Neural progenitor cell (in vitro differentiated cells): ENCODE measurements at regions not wholly inside any gene's neighbourhood (a gene's known extent, or its start where the extent isn't known, plus 50 kb on each side); places are given as distances from the start of the nearest gene placed in this dataset.
A peak's percentile ranks its signal among the peaks of the same experiment; 100 is the strongest.

Experiments
- DNase-seq: peaks from one replicate; pipeline ENCODE4 v3.0.0-alpha.2; 2016; ENCODE audit warnings: low spot score
- H2AFZ ChIP-seq: fragments of 200-600 bp; sonication (generic); replicated peaks from 2 replicates; pipeline ENCODE4 v1.6.1; 2016; ENCODE audit warnings: antibody characterized with exemption
- H3F3A ChIP-seq: fragments of 200-600 bp; sonication (generic); 2 replicates; pipeline ENCODE4 v1.6.1; 2016; ENCODE audit warnings: antibody characterized with exemption, low read depth
- H3K27ac ChIP-seq: fragments of 200-600 bp; sonication (generic); 2 replicates; pipeline ENCODE4 v1.5.1; 2016; ENCODE audit warnings: mild to moderate bottlenecking
- H3K27me3 ChIP-seq: fragments of 200-600 bp; sonication (generic); 2 replicates; pipeline ENCODE4 v1.6.1; 2016; ENCODE audit warnings: mild to moderate bottlenecking, moderate library complexity
- H3K36me3 ChIP-seq: fragments of 200-600 bp; sonication (generic); 2 replicates; pipeline ENCODE4 v1.5.1; 2016
- H3K4me1 ChIP-seq: fragments of 200-600 bp; sonication (generic); 2 replicates; pipeline ENCODE4 v1.6.1; 2016; ENCODE audit warnings: mixed run types
- H3K4me2 ChIP-seq: fragments of 200-600 bp; sonication (generic); 2 replicates; pipeline ENCODE4 v1.6.1; 2016
- H3K4me3 ChIP-seq: fragments of 200-600 bp; sonication (generic); 2 replicates; pipeline ENCODE4 v1.5.1; 2016
- H3K79me2 ChIP-seq: fragments of 200-600 bp; sonication (generic); 2 replicates; pipeline ENCODE4 v1.6.1; 2016; ENCODE audit warnings: low read depth
- H3K9ac ChIP-seq: fragments of 200-600 bp; sonication (generic); 2 replicates; pipeline ENCODE4 v1.6.1; 2016
- H3K9me3 ChIP-seq: fragments of 200-600 bp; sonication (generic); 2 replicates; pipeline ENCODE4 v1.5.1; 2016; ENCODE audit warnings: low read depth
- H4K20me1 ChIP-seq: fragments of 200-600 bp; sonication (generic); 2 replicates; pipeline ENCODE4 v1.6.1; 2016; ENCODE audit warnings: low read depth
- H3K27ac Mint-ChIP-seq: 3 replicates; pipeline ENCODE4 v1.8.0; 2021; ENCODE audit warnings: mixed read lengths
- H3K27me3 Mint-ChIP-seq: 2 replicates; pipeline ENCODE4 v1.8.0; 2022; ENCODE audit warnings: low read depth, mild to moderate bottlenecking, inconsistent platforms, moderate library complexity, mixed read lengths; ENCODE audit not compliant: insufficient read depth
- H3K36me3 Mint-ChIP-seq: 3 replicates; pipeline ENCODE4 v1.8.0; 2021; ENCODE audit warnings: mixed read lengths
- H3K4me1 Mint-ChIP-seq: 3 replicates; pipeline ENCODE4 v1.8.0; 2021; ENCODE audit warnings: mixed read lengths
- H3K4me3 Mint-ChIP-seq: 3 replicates; pipeline ENCODE4 v1.8.0; 2021; ENCODE audit warnings: mild to moderate bottlenecking, moderate library complexity, mixed read lengths
- H3K9me3 Mint-ChIP-seq: 3 replicates; pipeline ENCODE4 v1.8.0; 2020; ENCODE audit warnings: mixed read lengths
- CTCF ChIP-seq: fragments of 200-600 bp; sonication (generic); IDR thresholded peaks from 2 replicates; pipeline ENCODE4 v1.5.1; 2017; ENCODE audit warnings: antibody characterized with exemption, mild to moderate bottlenecking
- EZH2 ChIP-seq: fragments of 200-600 bp; sonication (generic); IDR thresholded peaks from 2 replicates; pipeline ENCODE4 v1.6.1; 2017; ENCODE audit warnings: antibody characterized with exemption, mild to moderate bottlenecking, moderate library complexity
- EZH2phosphoT487 ChIP-seq: fragments of 200-600 bp; sonication (generic); IDR thresholded peaks from 2 replicates; pipeline ENCODE4 v1.6.1; 2017; ENCODE audit warnings: antibody characterized with exemption

GRCh38 chr10:16360425-16360824 lies 76.4 kb upstream of the PTER start:
- Mint-ChIP-seq H3K9me3 (no peaks in the 10 kb centered on the region), H3K4me1 (no peaks in the 10 kb centered on the region), H3K4me3 (no peak overlapping the region), H3K36me3 (no peaks in the 10 kb centered on the region), H3K27me3 (no peaks in the 10 kb centered on the region), H3K27ac (no peak overlapping the region)
- no peaks in the 10 kb centered on the region for H4K20me1 ChIP-seq
- H3K9ac ChIP-seq, result no peak overlapping the region
- no peak overlapping the region for H3K4me2 ChIP-seq
- H3K27ac ChIP-seq, result no peak overlapping the region
- H3K4me3 ChIP-seq, result no peak overlapping the region
- H3K27me3 ChIP-seq, result no peaks in the 10 kb centered on the region
- no peak for TF ChIP-seq EZH2
- TF ChIP-seq CTCF, result no peak
- no peak for TF ChIP-seq EZH2phosphoT487
- H3K4me1 ChIP-seq, result no peaks in the 10 kb centered on the region
- no peaks in the 10 kb centered on the region for H3K9me3 ChIP-seq
- no peaks in the 10 kb centered on the region for H3K36me3 ChIP-seq
- H2AFZ ChIP-seq, result no peak overlapping the region
- H3F3A ChIP-seq, result no peaks in the 10 kb centered on the region
- H3K79me2 ChIP-seq, result no peaks in the 10 kb centered on the region
- DNase-seq, result peak; percentile 3

GRCh38 chr10:16361086-16361485 lies 75.7 kb upstream of the PTER start:
- H2AFZ ChIP-seq, result no peak overlapping the region
- no peak overlapping the region for H3K27ac ChIP-seq
- Mint-ChIP-seq H3K36me3 (no peaks in the 10 kb centered on the region), H3K27ac (no peak overlapping the region), H3K9me3 (no peaks in the 10 kb centered on the region), H3K4me1 (no peaks in the 10 kb centered on the region), H3K27me3 (no peaks in the 10 kb centered on the region), H3K4me3 (no peak overlapping the region)
- H4K20me1 ChIP-seq, result no peaks in the 10 kb centered on the region
- no peaks in the 10 kb centered on the region for H3K27me3 ChIP-seq
- H3K4me2 ChIP-seq, result no peak overlapping the region
- no peaks in the 10 kb centered on the region for H3K36me3 ChIP-seq
- TF ChIP-seq EZH2phosphoT487, result no peak
- no peak for TF ChIP-seq EZH2
- no peak for TF ChIP-seq CTCF
- H3F3A ChIP-seq, result no peaks in the 10 kb centered on the region
- no peaks in the 10 kb centered on the region for H3K9me3 ChIP-seq
- no peak overlapping the region for H3K4me3 ChIP-seq
- H3K4me1 ChIP-seq, result no peaks in the 10 kb centered on the region
- no peaks in the 10 kb centered on the region for H3K79me2 ChIP-seq
- DNase-seq, result no peak
- no peak overlapping the region for H3K9ac ChIP-seq

GRCh38 chr10:16363741-16364140 lies 73.1 kb upstream of the PTER start:
- H3K27me3 ChIP-seq, result no peaks in the 10 kb centered on the region
- H4K20me1 ChIP-seq, result no peaks in the 10 kb centered on the region
- no peak overlapping the region for H3K27ac ChIP-seq
- no peaks in the 10 kb centered on the region for H3K79me2 ChIP-seq
- H3K4me3 ChIP-seq, result no peak overlapping the region
- H3K4me2 ChIP-seq, result no peak overlapping the region
- H3K36me3 Mint-ChIP-seq, result no peaks in the 10 kb centered on the region
- H3K4me1 Mint-ChIP-seq, result no peaks in the 10 kb centered on the region
- H3K4me3 Mint-ChIP-seq, result no peak overlapping the region
- H3K4me1 ChIP-seq, result no peaks in the 10 kb centered on the region
- H3K9ac ChIP-seq, result no peak overlapping the region
- H3K27me3 Mint-ChIP-seq, result no peaks in the 10 kb centered on the region
- H3K9me3 ChIP-seq, result no peaks in the 10 kb centered on the region
- no peaks in the 10 kb centered on the region for H3F3A ChIP-seq
- TF ChIP-seq CTCF, result no peak
- no peak for TF ChIP-seq EZH2
- no peak for TF ChIP-seq EZH2phosphoT487
- no peak for DNase-seq
- H3K27ac Mint-ChIP-seq, result no peak overlapping the region
- no peaks in the 10 kb centered on the region for H3K9me3 Mint-ChIP-seq
- no peak overlapping the region for H2AFZ ChIP-seq
- no peaks in the 10 kb centered on the region for H3K36me3 ChIP-seq
